GM12892 (cell line): ENCODE measurements at regions not wholly inside any gene's neighbourhood (a gene's known extent, or its start where the extent isn't known, plus 50 kb on each side); places are given as distances from the start of the nearest gene placed in this dataset.

Experiments used
- DNase-seq: peaks from one replicate; pipeline ENCODE4 v3.0.0; 2011; ENCODE audit not compliant: insufficient read length
- FAIRE-seq: peaks from 2 replicates; lab custom pipeline; 2011; peaks lifted over from hg19 to GRCh38; lab: Jason Lieb, UNC
- POLR2A ChIP-seq: IDR thresholded peaks from 2 replicates; pipeline ENCODE4 v1.6.1; 2011; ENCODE audit warnings: low read depth, low read length, control low read depth
- POLR2AphosphoS5 ChIP-seq: IDR thresholded peaks from 2 replicates; pipeline ENCODE4 v1.6.1; 2011; ENCODE audit warnings: low read depth, low read length, control low read depth
- TAF1 ChIP-seq: IDR thresholded peaks from 2 replicates; pipeline ENCODE4 v1.6.1; 2011; ENCODE audit warnings: low read depth, mild to moderate bottlenecking, control low read depth, low read length, borderline replicate concordance

- FAIRE-seq (no peak), DNase-seq (no peak)
- TF ChIP-seq TAF1 (no peak), POLR2A (no peak), POLR2AphosphoS5 (no peak)
Observed at GRCh38 chr3:94862703-94863102, 799.8 kb downstream of the NSUN3 start.

DNA sequence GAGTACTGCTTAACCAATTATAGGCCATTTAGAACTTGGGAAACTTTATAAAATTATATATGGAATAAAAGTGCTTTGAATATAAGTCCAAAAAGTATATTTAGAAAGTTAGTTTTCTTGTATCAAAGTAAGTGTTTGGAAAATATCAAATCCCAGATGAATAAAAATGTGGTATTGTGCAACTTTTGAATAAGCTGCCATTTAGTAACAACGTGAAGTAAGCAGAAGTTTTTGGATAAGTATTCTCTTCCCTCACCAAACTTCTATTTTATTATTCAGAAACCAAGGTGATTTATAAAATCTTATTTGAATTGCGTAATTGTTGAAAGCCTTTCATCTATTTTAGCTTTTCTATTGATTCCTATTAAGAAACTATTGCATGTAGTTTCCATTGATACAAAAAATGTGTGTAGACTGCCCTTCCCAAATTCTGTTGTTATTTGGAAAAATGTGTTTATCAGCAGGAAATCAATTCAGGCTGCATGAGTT is 806.2 kb downstream of the NSUN3 start:
- no peak for FAIRE-seq
- TF ChIP-seq TAF1 (no peak), POLR2AphosphoS5 (no peak), POLR2A (no peak)
- no peak for DNase-seq

GRCh38 chr3:94873751-94874150 is 810.9 kb downstream of the NSUN3 start:
- no peak for TF ChIP-seq POLR2AphosphoS5
- no peak for TF ChIP-seq TAF1
- TF ChIP-seq POLR2A: no peak
- FAIRE-seq (no peak), DNase-seq (no peak)

DNA sequence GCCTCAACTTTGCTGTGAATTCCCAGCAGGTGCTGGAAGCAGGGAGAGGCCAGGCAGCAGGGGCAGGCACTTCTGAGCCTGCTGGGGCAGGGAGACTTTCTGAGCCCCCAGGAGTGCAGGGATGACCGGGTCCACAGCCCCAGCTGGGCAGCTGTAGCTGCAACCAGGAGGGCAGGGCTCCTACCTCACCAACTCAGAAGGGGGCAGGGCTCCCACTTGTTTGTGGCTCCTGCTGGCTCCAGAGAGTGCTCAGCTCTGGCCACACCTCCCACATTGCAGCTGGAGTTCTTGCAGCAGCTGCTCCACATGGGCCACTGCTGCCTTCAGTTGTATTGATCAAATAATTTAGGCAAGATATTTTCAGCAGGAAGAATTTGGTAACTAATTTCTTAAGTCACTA is 812.3 kb downstream of the NSUN3 start:
- no peak for DNase-seq
- TF ChIP-seq TAF1 (no peak), POLR2A (no peak), POLR2AphosphoS5 (no peak)
- no peak for FAIRE-seq

GRCh38 chr3:94887065-94887464 is 824.2 kb downstream of the NSUN3 start:
- no peak for TF ChIP-seq POLR2A
- no peak for TF ChIP-seq TAF1
- no peak for TF ChIP-seq POLR2AphosphoS5
- FAIRE-seq: no peak

DNA sequence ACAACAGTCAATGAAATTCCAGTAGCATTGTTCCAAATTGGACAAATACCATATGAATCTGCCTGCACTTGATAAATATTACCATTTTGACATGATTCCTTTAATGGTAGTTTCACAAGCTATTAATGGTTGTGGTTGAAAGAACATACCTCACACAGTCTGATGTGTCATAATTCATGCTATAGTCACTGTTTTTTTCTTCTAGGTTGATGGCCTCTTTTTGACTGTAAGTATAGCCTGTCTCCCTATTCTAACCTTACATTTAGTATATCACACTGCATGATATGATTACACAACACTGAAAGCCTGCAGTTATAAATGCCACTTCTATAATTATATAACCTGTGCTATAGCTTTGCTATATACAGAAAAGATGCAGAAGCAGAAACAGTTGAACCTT is 834.1 kb downstream of the NSUN3 start:
- TF ChIP-seq POLR2A: no peak
- no peak for TF ChIP-seq POLR2AphosphoS5
- TF ChIP-seq TAF1: no peak
- DNase-seq (no peak), FAIRE-seq (no peak)

More at GRCh38 chr3:94887065-94887464, 824.2 kb downstream of the NSUN3 start:
- no peak for DNase-seq

DNA sequence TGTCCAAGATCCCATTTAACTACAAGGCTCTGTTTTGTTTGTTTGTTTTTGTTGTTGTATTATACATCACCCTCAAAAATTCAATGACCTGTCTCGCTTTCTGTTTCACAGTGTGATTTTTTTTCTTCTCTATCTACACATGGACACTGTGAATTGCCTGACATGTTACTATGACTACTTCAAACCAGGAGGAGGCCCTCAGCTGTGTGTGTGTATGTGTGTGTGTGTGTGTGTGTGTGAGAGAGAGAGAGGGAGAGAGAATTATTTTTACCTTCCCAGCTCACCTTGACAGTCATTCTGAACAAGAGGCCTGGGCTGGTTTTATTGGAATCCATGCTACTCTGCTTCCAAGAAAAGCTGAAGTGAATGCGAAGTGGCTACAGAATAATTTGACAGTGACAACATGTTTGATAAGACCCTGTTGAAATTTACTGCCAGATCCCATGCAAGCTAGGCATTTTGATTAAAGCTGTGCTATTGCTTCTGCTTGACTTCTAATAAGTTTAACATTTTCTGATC is 841.4 kb downstream of the NSUN3 start:
- FAIRE-seq: no peak
- TF ChIP-seq POLR2A: no peak
- TF ChIP-seq POLR2AphosphoS5: no peak
- no peak for TF ChIP-seq TAF1
- DNase-seq: no peak

DNA sequence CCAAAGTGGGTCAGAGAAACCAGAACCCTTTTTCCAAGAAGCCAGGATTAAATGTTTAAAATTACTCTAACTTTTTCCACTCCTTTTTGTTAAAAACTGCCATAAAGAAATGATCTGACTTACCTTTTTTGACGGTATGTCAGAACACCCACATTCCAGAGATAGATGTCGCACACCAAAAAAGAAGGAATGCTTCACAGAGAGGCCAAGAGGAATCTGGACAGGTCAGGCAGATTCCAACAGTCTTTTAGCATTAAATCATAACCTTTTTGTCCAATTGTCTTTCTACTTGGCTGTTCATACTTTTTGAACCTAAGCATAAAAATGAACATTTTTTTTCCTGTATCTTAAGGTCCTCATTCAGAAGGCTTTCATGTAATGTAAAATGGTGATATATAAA is 846.9 kb downstream of the NSUN3 start:
- FAIRE-seq (no peak), DNase-seq (no peak)
- TF ChIP-seq POLR2A (no peak), POLR2AphosphoS5 (no peak), TAF1 (no peak)

- DNase-seq: no peak
- TF ChIP-seq POLR2AphosphoS5 (no peak), POLR2A (no peak)
- no peak for FAIRE-seq
Observed at GRCh38 chr3:94912656-94913055, 849.8 kb downstream of the NSUN3 start.

DNA sequence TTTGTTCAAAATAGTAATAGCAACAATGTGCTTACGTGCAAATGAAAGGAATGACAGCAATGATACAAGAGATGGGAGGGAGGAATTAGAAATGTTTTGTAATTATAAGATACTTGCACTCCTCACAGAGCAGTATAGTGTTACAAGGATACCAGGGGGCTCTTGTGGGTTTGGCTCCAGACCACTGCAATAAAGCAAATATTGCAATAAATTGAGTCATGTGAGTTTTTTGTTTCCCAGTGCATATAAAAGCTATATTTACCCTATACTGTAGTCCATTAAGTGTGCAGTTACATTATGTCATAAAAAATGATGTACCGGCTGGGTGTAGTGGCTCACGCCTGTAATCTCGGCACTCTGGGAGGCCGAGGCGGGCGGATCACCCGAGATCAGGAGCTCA is 864.3 kb downstream of the NSUN3 start:
- no peak for TF ChIP-seq TAF1
- no peak for TF ChIP-seq POLR2AphosphoS5
- TF ChIP-seq POLR2A: no peak
- DNase-seq: no peak
- no peak for FAIRE-seq

DNA sequence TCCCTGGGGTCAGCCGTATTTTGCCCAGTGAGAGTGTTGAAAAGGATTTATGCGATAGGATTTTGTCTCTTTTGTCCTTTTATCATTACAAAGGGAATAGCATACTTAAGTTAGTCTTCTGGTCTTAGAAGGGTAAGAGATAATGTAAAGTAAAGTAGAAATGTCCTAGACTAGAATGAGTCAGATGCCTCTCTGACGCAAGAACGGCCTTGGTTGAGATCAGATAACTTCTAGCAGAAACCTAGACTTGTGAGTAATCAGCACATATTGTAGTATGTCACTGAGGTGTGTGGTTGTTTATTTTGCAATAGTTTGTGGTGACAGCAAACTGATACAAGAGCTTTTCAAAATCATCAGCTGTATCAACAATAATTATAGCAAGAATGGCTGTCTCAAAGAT is 866.1 kb downstream of the NSUN3 start:
- no peak for FAIRE-seq

DNA sequence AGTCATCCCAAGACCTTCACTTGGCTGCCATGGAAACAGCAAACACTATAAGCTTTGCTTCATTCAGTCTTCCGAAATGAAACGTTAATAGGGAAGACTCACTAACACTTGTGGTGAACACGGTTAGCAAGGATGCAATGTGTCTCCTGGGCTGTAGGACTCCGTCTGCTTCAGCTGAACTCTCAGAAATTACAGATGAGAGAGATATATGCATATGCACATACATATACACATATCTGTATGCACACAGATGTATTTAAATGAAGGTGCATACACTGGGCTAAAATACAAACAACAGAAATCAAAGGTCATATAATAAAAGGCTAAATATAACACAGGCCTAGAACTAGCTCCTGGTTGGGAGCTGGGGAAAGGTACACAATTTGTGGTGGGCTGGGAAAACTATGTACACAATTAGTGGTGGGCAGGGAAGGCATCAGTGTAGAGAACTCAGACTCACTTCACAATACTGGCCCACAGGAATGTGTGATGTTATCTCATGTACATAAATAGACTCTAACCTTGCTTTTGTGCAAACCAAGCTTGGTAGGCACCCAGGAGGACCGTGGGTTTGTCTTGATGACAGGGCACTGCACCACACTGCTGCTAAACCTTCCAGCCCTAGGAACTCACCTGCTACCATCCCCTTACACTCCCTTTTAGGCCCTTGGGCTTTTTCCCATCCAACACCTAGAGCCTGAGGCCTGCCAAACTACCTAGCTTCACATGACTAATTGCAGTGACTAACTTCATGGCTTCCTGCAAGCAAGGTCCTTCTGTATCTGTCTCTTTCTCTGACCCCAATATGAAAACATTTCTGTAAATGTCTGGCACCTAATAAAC is 873.1 kb downstream of the NSUN3 start:
- DNase-seq: no peak
- FAIRE-seq: no peak
- TF ChIP-seq TAF1 (no peak), POLR2AphosphoS5 (no peak), POLR2A (no peak)

More for the DNA sequence above, 866.1 kb downstream of the NSUN3 start:
- TF ChIP-seq POLR2A (no peak), TAF1 (no peak), POLR2AphosphoS5 (no peak)
- no peak for DNase-seq

DNA sequence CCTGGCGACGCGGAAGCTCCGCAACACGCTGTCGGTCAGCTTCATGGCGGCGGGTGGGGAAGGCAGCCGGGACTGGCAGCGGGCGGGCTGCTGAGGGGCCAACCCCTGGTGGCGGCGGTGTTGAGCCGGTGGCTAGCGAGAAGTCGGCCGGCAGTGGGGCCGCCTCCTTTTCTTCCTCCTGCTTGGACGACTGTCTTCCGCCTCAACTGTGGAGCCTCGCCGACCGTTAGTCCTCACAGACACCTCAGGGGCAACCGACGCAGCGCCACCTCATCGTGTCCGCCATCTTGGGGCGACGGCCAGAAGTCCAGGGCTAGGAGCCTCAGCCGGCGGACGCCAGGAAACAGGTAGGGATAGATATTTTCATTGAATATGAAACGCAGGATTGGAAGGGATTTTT is 875.1 kb downstream of the NSUN3 start:
- no peak for FAIRE-seq
- no peak for TF ChIP-seq POLR2A
- no peak for TF ChIP-seq POLR2AphosphoS5
- DNase-seq: no peak
